ENCODE measurements at regions not wholly inside any gene's neighbourhood (a gene's known extent, or its start where the extent isn't known, plus 50 kb on each side); places are given as distances from the start of the nearest gene placed in this dataset.

DNA sequence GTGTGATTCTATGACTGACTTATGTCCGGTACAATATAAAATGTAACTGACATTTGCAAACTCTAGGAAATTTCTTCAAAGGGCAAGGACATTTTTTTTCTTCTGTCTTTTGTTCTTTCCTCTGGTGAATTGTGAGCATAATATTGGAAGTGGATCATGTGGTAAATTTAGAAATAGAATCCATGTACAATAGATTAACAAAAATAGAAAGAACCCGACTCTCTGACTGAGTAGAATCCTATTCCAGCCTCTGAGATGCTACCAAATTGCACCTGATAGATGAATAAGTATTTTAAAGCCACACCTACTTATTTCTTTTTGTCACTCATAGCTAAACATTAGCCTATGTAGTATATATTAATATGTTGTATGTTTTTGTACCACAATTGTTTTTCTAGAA lies 860.3 kb downstream of the LUZP2 start:
- Histone ChIP-seq H3K4me1 (ENCODE audit: insufficient read depth, low read length, poor library complexity, severe bottlenecking) (no peaks in the 10 kb centered on the region), H3K27me3 (replicated peaks; ENCODE audit: insufficient read depth, low read depth, low read length, poor library complexity) (no peaks in the 10 kb centered on the region), H3K9me3 (ENCODE audit: low read depth, low read length, poor library complexity, severe bottlenecking) (no peaks in the 10 kb centered on the region), H3K27ac (ENCODE audit: low read depth, low read length, poor library complexity, severe bottlenecking) (no peak overlapping the region), H3K4me3 (ENCODE audit: low read depth, low read length, poor library complexity, severe bottlenecking) (no peak overlapping the region), H3K36me3 (ENCODE audit: insufficient read depth, low read length, poor library complexity, severe bottlenecking) (no peaks in the 10 kb centered on the region)
- BruUV-seq (replicated peaks): no TSS peak
- CTCF ChIA-PET: no interaction called here
- TF ChIP-seq, protein P1, sequence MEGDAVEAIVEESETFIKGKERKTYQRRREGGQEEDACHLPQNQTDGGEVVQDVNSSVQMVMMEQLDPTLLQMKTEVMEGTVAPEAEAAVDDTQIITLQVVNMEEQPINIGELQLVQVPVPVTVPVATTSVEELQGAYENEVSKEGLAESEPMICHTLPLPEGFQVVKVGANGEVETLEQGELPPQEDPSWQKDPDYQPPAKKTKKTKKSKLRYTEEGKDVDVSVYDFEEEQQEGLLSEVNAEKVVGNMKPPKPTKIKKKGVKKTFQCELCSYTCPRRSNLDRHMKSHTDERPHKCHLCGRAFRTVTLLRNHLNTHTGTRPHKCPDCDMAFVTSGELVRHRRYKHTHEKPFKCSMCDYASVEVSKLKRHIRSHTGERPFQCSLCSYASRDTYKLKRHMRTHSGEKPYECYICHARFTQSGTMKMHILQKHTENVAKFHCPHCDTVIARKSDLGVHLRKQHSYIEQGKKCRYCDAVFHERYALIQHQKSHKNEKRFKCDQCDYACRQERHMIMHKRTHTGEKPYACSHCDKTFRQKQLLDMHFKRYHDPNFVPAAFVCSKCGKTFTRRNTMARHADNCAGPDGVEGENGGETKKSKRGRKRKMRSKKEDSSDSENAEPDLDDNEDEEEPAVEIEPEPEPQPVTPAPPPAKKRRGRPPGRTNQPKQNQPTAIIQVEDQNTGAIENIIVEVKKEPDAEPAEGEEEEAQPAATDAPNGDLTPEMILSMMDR (conservative IDR thresholded peaks at IDR 0.05; ENCODE audit: low read depth, low read length): no peak
- TF ChIP-seq EZH2 (IDR thresholded peaks at IDR 0.05; ENCODE audit: borderline replicate concordance, low read depth, low read length, poor library complexity, severe bottlenecking): no peak
- POLR2A ChIA-PET (ENCODE audit: low non-redundant PET): no interaction called here
- no peak for DNase-seq (ENCODE audit: low spot score)
- intact Hi-C loops (cut with micrococcal nuclease; ENCODE audit: unreplicated experiment): no loop called here

DNA sequence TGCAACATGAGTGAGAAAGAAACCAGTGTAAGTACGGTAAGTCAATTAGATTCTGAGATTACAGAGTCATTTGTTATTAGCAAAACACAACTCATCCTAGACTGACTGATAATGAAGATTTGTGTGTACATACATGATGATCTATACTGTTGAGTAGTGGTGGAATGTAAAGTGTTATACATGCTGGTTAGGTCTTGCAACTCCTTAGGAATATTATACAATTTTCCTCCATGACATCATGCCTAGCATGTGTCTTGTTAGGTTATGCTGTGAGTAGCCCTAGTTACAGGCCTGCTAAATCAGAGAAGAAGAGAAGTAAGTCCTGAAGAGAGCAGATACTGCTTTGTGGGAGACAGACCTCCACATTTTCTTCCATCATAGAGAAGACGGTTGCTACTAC lies 880.6 kb downstream of the LUZP2 start:
- Histone ChIP-seq H3K4me1 (ENCODE audit: insufficient read depth, low read length, poor library complexity, severe bottlenecking) (no peaks in the 10 kb centered on the region), H3K27me3 (replicated peaks; ENCODE audit: insufficient read depth, low read depth, low read length, poor library complexity) (no peaks in the 10 kb centered on the region), H3K36me3 (ENCODE audit: insufficient read depth, low read length, poor library complexity, severe bottlenecking) (no peaks in the 10 kb centered on the region), H3K27ac (ENCODE audit: low read depth, low read length, poor library complexity, severe bottlenecking) (no peak overlapping the region), H3K9me3 (ENCODE audit: low read depth, low read length, poor library complexity, severe bottlenecking) (no peaks in the 10 kb centered on the region), H3K4me3 (ENCODE audit: low read depth, low read length, poor library complexity, severe bottlenecking) (no peak overlapping the region)
- POLR2A ChIA-PET (ENCODE audit: low non-redundant PET): no interaction called here
- intact Hi-C loops (cut with micrococcal nuclease; ENCODE audit: unreplicated experiment): no loop called here
- DNase-seq (ENCODE audit: low spot score): no peak
- BruUV-seq (replicated peaks): no TSS peak
- CTCF ChIA-PET: no interaction called here
- no peak for TF ChIP-seq EZH2 (IDR thresholded peaks at IDR 0.05; ENCODE audit: borderline replicate concordance, low read depth, low read length, poor library complexity, severe bottlenecking)
- TF ChIP-seq, protein P1 (conservative IDR thresholded peaks at IDR 0.05; ENCODE audit: low read depth, low read length): no peak

GRCh38 chr11:25396847-25397246 lies 900.0 kb downstream of the LUZP2 start:
- intact Hi-C loops (cut with micrococcal nuclease; ENCODE audit: unreplicated experiment): no loop called here
- no peak for TF ChIP-seq EZH2 (IDR thresholded peaks at IDR 0.05; ENCODE audit: borderline replicate concordance, low read depth, low read length, poor library complexity, severe bottlenecking)
- TF ChIP-seq, protein P1 (conservative IDR thresholded peaks at IDR 0.05; ENCODE audit: low read depth, low read length): no peak
- ChIA-PET POLR2A (ENCODE audit: low non-redundant PET) (no interaction called here), CTCF (no interaction called here)
- H3K27ac ChIP-seq (ENCODE audit: low read depth, low read length, poor library complexity, severe bottlenecking): no peak overlapping the region
- H3K4me1 ChIP-seq (ENCODE audit: insufficient read depth, low read length, poor library complexity, severe bottlenecking): no peaks in the 10 kb centered on the region
- BruUV-seq (replicated peaks): no TSS peak
- no peaks in the 10 kb centered on the region for H3K36me3 ChIP-seq (ENCODE audit: insufficient read depth, low read length, poor library complexity, severe bottlenecking)
- no peaks in the 10 kb centered on the region for H3K9me3 ChIP-seq (ENCODE audit: low read depth, low read length, poor library complexity, severe bottlenecking)
- H3K4me3 ChIP-seq (ENCODE audit: low read depth, low read length, poor library complexity, severe bottlenecking): no peak overlapping the region
- DNase-seq (ENCODE audit: low spot score): no peak
- H3K27me3 ChIP-seq (replicated peaks; ENCODE audit: insufficient read depth, low read depth, low read length, poor library complexity): no peaks in the 10 kb centered on the region
